GM19351 (cell line): ENCODE measurements at regions not wholly inside any gene's neighbourhood (a gene's known extent, or its start where the extent isn't known, plus 50 kb on each side); places are given as distances from the start of the nearest gene placed in this dataset.
A peak's percentile ranks its signal among the peaks of the same experiment; 100 is the strongest.
"Not testable (repeated sequence)": the region's sequence is repeated elsewhere in the genome, so short reads cannot be mapped to it uniquely, and the experiment has no call there.

Experiments
- ATAC-seq: cut with Tn5 transposase; IDR thresholded peaks from one replicate; pipeline ENCODE4 v1.9.1; 2021; ENCODE audit warnings: mild to moderate bottlenecking, moderate library complexity; ENCODE audit not compliant: unreplicated experiment

GRCh38 chr16:58824201-58824600 lies 90.1 kb upstream of the GOT2 start:
- no peak for ATAC-seq

- ATAC-seq, result no peak
Measured at GRCh38 chr16:58821886-58822285, 87.8 kb upstream of the GOT2 start.

GRCh38 chr16:58820411-58820810 lies 86.3 kb upstream of the GOT2 start:
- no peak for ATAC-seq

- ATAC-seq, result no peak
Measured at GRCh38 chr16:58815181-58815888, 81.2 kb upstream of the GOT2 start.

GRCh38 chr16:58814348-58814801 lies 80.3 kb upstream of the GOT2 start:
- peak; percentile 90 for ATAC-seq

- no peak for ATAC-seq
Measured at GRCh38 chr16:58809213-58809612, 75.1 kb upstream of the GOT2 start.

- ATAC-seq, result no peak
Measured at GRCh38 chr16:58807276-58807675, 73.2 kb upstream of the GOT2 start.

GRCh38 chr16:58801838-58802237 lies 67.7 kb upstream of the GOT2 start:
- no peak for ATAC-seq

- ATAC-seq, result no peak
Measured at GRCh38 chr16:58797137-58797801, 63.2 kb upstream of the GOT2 start.

- no peak for ATAC-seq
Measured at GRCh38 chr16:58793366-58793765, 59.2 kb upstream of the GOT2 start.

- no peak for ATAC-seq
Measured at GRCh38 chr16:58792188-58792587, 58.1 kb upstream of the GOT2 start.

GRCh38 chr16:58790816-58791557 lies 56.9 kb upstream of the GOT2 start:
- not testable (repeated sequence) for ATAC-seq

- no peak for ATAC-seq
Measured at GRCh38 chr16:58789351-58789750, 55.2 kb upstream of the GOT2 start.
